Endothelial cell of umbilical vein (primary cell): ENCODE measurements at regions not wholly inside any gene's neighbourhood (a gene's known extent, or its start where the extent isn't known, plus 50 kb on each side); places are given as distances from the start of the nearest gene placed in this dataset.

Experiments used
- BruUV-seq: library from RNA; stranded (reverse); fragments of 400-500 nt; replicated peaks from 2 replicates; lab custom pipeline; 2021; lab: Mats Ljungman, UMichigan
- CTCF ChIA-PET: fragments of 300-600, 350-600 bp; sonication (Branson Sonifier 250); formaldehyde crosslinking; loops from one replicate; lab custom pipeline; 2021; ENCODE audit warnings: antibody characterized with exemption, inconsistent platforms; lab: Charles Lee
- POLR2A ChIA-PET: fragments of 300-600, 350-600 bp; sonication (Branson Sonifier 250); formaldehyde crosslinking; loops from one replicate; lab custom pipeline; 2021; ENCODE audit warnings: antibody characterized with exemption, inconsistent platforms; lab: Charles Lee
- DNase-seq: peaks from one replicate; pipeline ENCODE4 v3.0.0-alpha.2; 2011; ENCODE audit warnings: low read depth, low spot score
- FAIRE-seq: peaks from 2 replicates; lab custom pipeline; 2011; peaks lifted over from hg19 to GRCh38; lab: Jason Lieb, UNC
- H2AFZ ChIP-seq: 2 replicates; pipeline ENCODE4 v1.6.0; 2012; ENCODE audit warnings: low read depth, low read length, control low read depth, inconsistent platforms
- H3K27ac ChIP-seq: 2 replicates; pipeline ENCODE4 v1.5.1; 2011; ENCODE audit warnings: low read depth, mild to moderate bottlenecking, control low read depth, low read length, moderate library complexity; ENCODE audit not compliant: insufficient read depth
- H3K27me3 ChIP-seq, 2 experiments: 2 replicates each; pipeline versions ENCODE4 v1.6.0 to v1.6.1; 2011; ENCODE audit warnings: low read length in 2 of 2, mixed read lengths in 1 of 2; ENCODE audit not compliant: control insufficient read depth in 2 of 2, insufficient read depth in 2 of 2
- H3K36me3 ChIP-seq, 2 experiments: 2 replicates in 1 of 2; 3 replicates in 1 of 2; pipeline ENCODE4 v1.5.1; 2011; ENCODE audit warnings: low read length in 2 of 2, mild to moderate bottlenecking in 1 of 2, moderate library complexity in 1 of 2; ENCODE audit not compliant: control insufficient read depth in 2 of 2, insufficient read depth in 2 of 2; ENCODE audit errors: extremely low read depth in 1 of 2
- H3K4me1 ChIP-seq: 3 replicates; pipeline ENCODE4 v1.5.1; 2011; ENCODE audit warnings: mild to moderate bottlenecking, low read length; ENCODE audit not compliant: control insufficient read depth, insufficient read depth; ENCODE audit errors: extremely low read depth
- H3K4me2 ChIP-seq: 2 replicates; pipeline ENCODE4 v1.6.1; 2011; ENCODE audit warnings: low read length, control low read depth, mixed read lengths; ENCODE audit not compliant: insufficient read depth
- H3K4me3 ChIP-seq, 3 experiments: fragments of 200-600 bp in 1 of 3; sonication (generic), shearing (Covaris generic) in 1 of 3; replicated peaks in 1 of 3; 2 replicates each; pipeline ENCODE4 v1.5.1; 2011 to 2016; ENCODE audit warnings: control low read depth in 3 of 3, low read length in 3 of 3, mild to moderate bottlenecking in 2 of 3, inconsistent platforms in 1 of 3, low read depth in 1 of 3, moderate library complexity in 1 of 3; ENCODE audit not compliant: insufficient read depth in 1 of 3
- H3K79me2 ChIP-seq: 2 replicates; pipeline ENCODE4 v1.6.0; 2012; ENCODE audit warnings: low read length, inconsistent platforms; ENCODE audit not compliant: control insufficient read depth, insufficient read depth
- H3K9ac ChIP-seq: replicated peaks from 2 replicates; pipeline ENCODE3; 2011; ENCODE audit warnings: low read length, control low read depth; ENCODE audit not compliant: insufficient read depth; ENCODE audit errors: extremely low read depth
- H3K9me1 ChIP-seq: replicated peaks from 3 replicates; pipeline ENCODE4 v1.6.0; 2011; ENCODE audit warnings: mild to moderate bottlenecking, low read length; ENCODE audit not compliant: control insufficient read depth, insufficient read depth; ENCODE audit errors: extremely low read depth
- H3K9me3 ChIP-seq: replicated peaks from 2 replicates; pipeline ENCODE4 v1.5.1; 2012; ENCODE audit warnings: low read length, inconsistent platforms; ENCODE audit not compliant: control insufficient read depth, insufficient read depth
- H4K20me1 ChIP-seq: replicated peaks from 2 replicates; pipeline ENCODE3; 2011; ENCODE audit warnings: mild to moderate bottlenecking, low read length; ENCODE audit not compliant: control insufficient read depth, insufficient read depth; ENCODE audit errors: extremely low read depth
- CTCF ChIP-seq, 2 donors: IDR thresholded peaks; 1 replicate in 1 of 2; 2 replicates in 1 of 2; pipeline ENCODE4 v1.5.1; 2011; ENCODE audit warnings: low read length in 2 of 2, mild to moderate bottlenecking in 2 of 2, moderate library complexity in 2 of 2, control low read depth in 1 of 2, inconsistent platforms in 1 of 2, low read depth in 1 of 2; ENCODE audit not compliant: insufficient read depth in 1 of 2; ENCODE audit errors: extremely low read depth in 1 of 2
- EZH2 ChIP-seq: IDR thresholded peaks from 2 replicates; pipeline ENCODE4 v1.6.1; 2012; ENCODE audit warnings: borderline replicate concordance, low read depth, mild to moderate bottlenecking, moderate library complexity, low read length, inconsistent platforms; ENCODE audit not compliant: severe bottlenecking
- FOS ChIP-seq: IDR thresholded peaks from 2 replicates; pipeline ENCODE4 v1.6.1; 2011; ENCODE audit warnings: mild to moderate bottlenecking, low read length, moderate library complexity, borderline replicate concordance; ENCODE audit not compliant: insufficient read depth
- GATA2 ChIP-seq: IDR thresholded peaks from 2 replicates; pipeline ENCODE4 v1.7.0; 2011; ENCODE audit warnings: low read depth, mild to moderate bottlenecking, moderate library complexity, mixed read lengths, low read length; ENCODE audit not compliant: insufficient read length, insufficient read depth
- JUN ChIP-seq: IDR thresholded peaks from 2 replicates; pipeline ENCODE4 v1.6.1; 2011; ENCODE audit warnings: borderline replicate concordance, low read depth; ENCODE audit not compliant: insufficient read length, insufficient read depth
- MAX ChIP-seq: IDR thresholded peaks from 2 replicates; pipeline ENCODE4 v1.6.1; 2011; ENCODE audit not compliant: insufficient read depth, insufficient read length
- MYC ChIP-seq: IDR thresholded peaks from one replicate; pipeline ENCODE4 v1.6.1; 2011; ENCODE audit warnings: mild to moderate bottlenecking, low read depth, low read length
- POLR2A ChIP-seq: IDR thresholded peaks from 2 replicates; pipeline ENCODE4 v1.6.1; 2012; ENCODE audit warnings: low read depth, mild to moderate bottlenecking, control low read depth, low read length
- POLR2AphosphoS5 ChIP-seq: IDR thresholded peaks from 2 replicates; pipeline ENCODE4 v1.6.1; 2012; ENCODE audit warnings: low read depth, mild to moderate bottlenecking, control low read depth, low read length, moderate library complexity; ENCODE audit not compliant: insufficient read depth
- dilution Hi-C: fragments of 300-500 bp; cut with MboI; formaldehyde crosslinking; loops from one replicate; pipeline ENCODE4 v1.15.0; 2019; ENCODE audit warnings: low sequenced_read_pairs; ENCODE audit not compliant: extremely low pct_ligation_motif_present
- intact Hi-C: fragments of 100-400 bp; cut with micrococcal nuclease; formaldehyde crosslinking; loops from one replicate; pipeline ENCODE4 v1.10.0; 2022

- Histone ChIP-seq H4K20me1 (no peaks in the 10 kb centered on the region), H3K4me2 (no peak overlapping the region), H3K36me3 (no peaks in the 10 kb centered on the region), H3K27me3 (no peaks in the 10 kb centered on the region), H3K9me1 (no peaks in the 10 kb centered on the region), H3K9me3 (no peaks in the 10 kb centered on the region), H3K4me1 (no peaks in the 10 kb centered on the region), H3K79me2 (no peaks in the 10 kb centered on the region), H3K4me3 (no peak overlapping the region), H3K27ac (no peak overlapping the region), H2AFZ (no peak overlapping the region), H3K9ac (no peak overlapping the region)
- CTCF ChIA-PET: interaction anchor here (1.1 kb wide), 1 partner anchor 30 kb away, joined by 3 read pairs; no protein-coding TSS in a partner anchor
- FAIRE-seq: no peak
- POLR2A ChIA-PET: no interaction called here
- dilution Hi-C loops (no loop called here), intact Hi-C loops (no loop called here)
- no peak for DNase-seq
- no TSS peak for BruUV-seq
- no peak for TF ChIP-seq MYC
- no peak for TF ChIP-seq POLR2A
- TF ChIP-seq MAX: no peak
- TF ChIP-seq EZH2: no peak
- no peak for TF ChIP-seq FOS
- TF ChIP-seq POLR2AphosphoS5: no peak
- TF ChIP-seq JUN: no peak
- TF ChIP-seq CTCF (IDR thresholded peaks at IDR 0.05; ENCODE audit: extremely low read depth in 1 of 2, insufficient read depth in 1 of 2, low read depth in 1 of 2, low read length in 2 of 2): no peak
- TF ChIP-seq GATA2: no peak
These were observed 159.4 kb upstream of the ARX start for GRCh38 chrX:25175171-25175570.
